Thymus (tissue), 11 donors: ENCODE measurements at regions not wholly inside any gene's neighbourhood (a gene's known extent, or its start where the extent isn't known, plus 50 kb on each side); places are given as distances from the start of the nearest gene placed in this dataset.
"Not testable (repeated sequence)": the region's sequence is repeated elsewhere in the genome, so short reads cannot be mapped to it uniquely, and the experiment has no call there.

Experiments
- DNase-seq, 9 donors: peaks; one replicate each; pipeline ENCODE4 v3.0.0-alpha.2; 2013; ENCODE audit warnings: low spot score in 9 of 9, low read depth in 6 of 9, missing footprints in 1 of 9
- H3K27ac ChIP-seq, 2 donors: one replicate each; pipeline ENCODE4 v1.5.1; 2013; ENCODE audit warnings: control low read depth in 1 of 2, low read depth in 1 of 2, low read length in 1 of 2, mild to moderate bottlenecking in 1 of 2, moderate library complexity in 1 of 2
- H3K27me3 ChIP-seq, 2 donors: one replicate each; pipeline ENCODE4 v1.5.1; 2013; ENCODE audit warnings: low read length in 1 of 2; ENCODE audit not compliant: control insufficient read depth in 2 of 2, insufficient read depth in 1 of 2
- H3K36me3 ChIP-seq, 2 donors: one replicate each; pipeline ENCODE4 v1.5.1; 2013; ENCODE audit warnings: low read length in 1 of 2, mild to moderate bottlenecking in 1 of 2, moderate library complexity in 1 of 2; ENCODE audit not compliant: control insufficient read depth in 2 of 2, insufficient read depth in 2 of 2
- H3K4me1 ChIP-seq, 2 donors: one replicate each; pipeline ENCODE4 v1.5.1; 2013; ENCODE audit warnings: low read length in 2 of 2; ENCODE audit not compliant: control insufficient read depth in 2 of 2, insufficient read depth in 2 of 2
- H3K4me3 ChIP-seq, 2 donors: one replicate each; pipeline ENCODE4 v1.5.1; 2013; ENCODE audit warnings: low read length in 2 of 2, control low read depth in 1 of 2, mild to moderate bottlenecking in 1 of 2
- H3K9me3 ChIP-seq, 2 donors: one replicate each; pipeline ENCODE4 v1.5.1; 2013; ENCODE audit warnings: low read length in 1 of 2, mild to moderate bottlenecking in 1 of 2; ENCODE audit not compliant: control insufficient read depth in 2 of 2, insufficient read depth in 1 of 2
- WGBS: extraction: QIAGEN DNeasy Blood & Tissue Kit; methylation state at CpG from one replicate; pipeline ENCODE4 v1.1.7; 2013; 5-methylcytosine and 5-hydroxymethylcytosine counted together
- donor health status: healthy.

GRCh38 chr20:22060610-22061009 lies 355.1 kb downstream of the PAX1 start:
- no peak overlapping the region for H3K4me3 ChIP-seq
- 81% methylated on average over 2 of the region's 2 CpGs for WGBS
- H3K27ac ChIP-seq, result no peak overlapping the region
- no peaks in the 10 kb centered on the region for H3K27me3 ChIP-seq
- no peaks in the 10 kb centered on the region for H3K4me1 ChIP-seq
- H3K9me3 ChIP-seq, result peaks cover 0 to under 1% of the 10 kb centered on the region in 2 donors
- no peaks in the 10 kb centered on the region for H3K36me3 ChIP-seq
- no peak for DNase-seq

DNA sequence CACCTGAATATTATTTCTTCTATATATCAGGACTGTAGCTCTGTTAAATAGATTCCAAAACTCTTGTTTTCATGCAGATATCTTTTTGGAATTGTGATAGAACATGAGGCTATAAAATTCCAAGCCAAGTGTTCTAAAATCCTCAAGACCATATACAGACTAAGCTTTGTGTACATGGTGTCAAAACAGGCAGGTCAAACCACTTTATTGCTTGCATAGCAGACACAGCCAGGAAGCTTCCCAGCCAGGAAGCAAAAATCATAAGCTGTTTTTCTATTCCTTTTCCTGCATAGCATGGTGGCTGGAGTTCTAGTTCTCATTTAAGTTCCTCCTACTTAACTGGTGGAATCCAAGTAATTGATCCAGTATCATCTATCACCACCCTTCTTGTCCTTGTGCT lies 353.3 kb downstream of the PAX1 start:
- DNase-seq, result no peak
- no peaks in the 10 kb centered on the region for H3K4me1 ChIP-seq
- no peak overlapping the region for H3K27ac ChIP-seq

GRCh38 chr20:22055981-22056380 lies 350.5 kb downstream of the PAX1 start:
- no peaks in the 10 kb centered on the region for H3K36me3 ChIP-seq
- WGBS, result 88% methylated on average over 1 of the region's 1 CpG

More for the DNA sequence above, 353.3 kb downstream of the PAX1 start:
- Histone ChIP-seq H3K4me3 (no peak overlapping the region), H3K9me3 (peaks cover 0 to 1% of the 10 kb centered on the region in 2 donors), H3K27me3 (no peaks in the 10 kb centered on the region), H3K36me3 (no peaks in the 10 kb centered on the region)

GRCh38 chr20:22052025-22052650 lies 346.7 kb downstream of the PAX1 start:
- Histone ChIP-seq H3K4me3 (no peak overlapping the region), H3K4me1 (no peaks in the 10 kb centered on the region), H3K36me3 (no peaks in the 10 kb centered on the region), H3K27ac (no peak overlapping the region), H3K9me3 (peaks cover 0 to 1% of the 10 kb centered on the region in 2 donors), H3K27me3 (no peaks in the 10 kb centered on the region)
- no peak for DNase-seq
- 97% methylated on average over 1 of the region's 1 CpG for WGBS

More at GRCh38 chr20:22055981-22056380, 350.5 kb downstream of the PAX1 start:
- H3K4me3 ChIP-seq, result no peak overlapping the region
- H3K4me1 ChIP-seq, result no peaks in the 10 kb centered on the region
- no peaks in the 10 kb centered on the region for H3K27me3 ChIP-seq
- peaks cover 0 to 1% of the 10 kb centered on the region in 2 donors for H3K9me3 ChIP-seq
- DNase-seq, result no peak
- no peak overlapping the region for H3K27ac ChIP-seq

DNA sequence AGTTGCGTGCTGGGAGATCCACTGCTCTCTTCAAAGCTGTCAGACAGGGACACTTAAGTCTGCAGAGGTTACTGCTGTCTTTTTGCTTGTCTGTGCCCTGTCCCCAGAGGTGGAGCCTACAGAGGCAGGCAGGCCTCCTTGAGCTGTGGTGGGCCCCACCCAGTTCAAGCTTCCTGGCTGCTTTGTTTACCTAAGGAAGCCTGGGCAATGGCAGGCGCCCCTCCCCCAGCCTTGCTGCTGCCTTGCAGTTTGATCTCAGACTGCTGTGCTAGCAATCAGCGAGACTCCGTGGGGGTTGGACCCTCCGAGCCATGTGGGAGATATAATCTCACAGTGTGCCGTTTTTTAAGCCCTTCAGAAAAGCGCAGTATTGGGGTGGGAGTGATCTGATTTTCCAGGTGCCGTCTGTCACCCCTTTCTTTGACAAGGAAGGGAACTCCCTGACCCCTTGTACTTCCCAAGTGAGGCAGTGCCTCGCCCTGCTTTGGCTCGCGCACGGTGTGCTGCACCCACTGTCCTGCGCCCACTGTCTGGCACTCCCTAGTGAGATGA lies 340.6 kb downstream of the PAX1 start:
- not testable (repeated sequence) for H3K4me1 ChIP-seq, H3K9me3 ChIP-seq, H3K27me3 ChIP-seq, H3K4me3 ChIP-seq, H3K27ac ChIP-seq, DNase-seq, H3K36me3 ChIP-seq
- 67% methylated on average over 13 of the region's 13 CpGs for WGBS

DNA sequence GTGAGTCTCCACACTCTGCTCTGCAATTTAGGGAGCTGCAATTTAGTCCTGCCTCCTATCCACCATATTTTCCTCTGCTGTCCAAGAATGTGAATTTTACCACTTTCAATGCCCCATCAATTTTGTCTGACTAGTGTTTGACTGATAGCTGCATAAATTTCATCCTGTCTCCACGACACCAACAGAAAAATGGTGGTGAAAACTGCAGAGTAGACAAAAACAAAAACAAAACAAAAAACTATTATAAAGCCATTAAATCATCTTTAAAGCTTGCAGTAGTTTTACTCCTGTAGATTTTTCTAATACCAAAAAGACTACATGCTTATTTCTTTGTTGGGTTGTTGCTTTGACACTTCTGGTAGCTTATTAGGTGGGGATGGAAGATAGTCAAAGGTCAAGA lies 322.0 kb downstream of the PAX1 start:
- H3K27ac ChIP-seq, result no peak overlapping the region
- no peaks in the 10 kb centered on the region for H3K9me3 ChIP-seq
- no peaks in the 10 kb centered on the region for H3K27me3 ChIP-seq
- H3K36me3 ChIP-seq, result no peaks in the 10 kb centered on the region
- no peaks in the 10 kb centered on the region for H3K4me1 ChIP-seq
- WGBS, result 55% methylated on average over 1 of the region's 1 CpG
- no peak for DNase-seq
- no peak overlapping the region for H3K4me3 ChIP-seq

DNA sequence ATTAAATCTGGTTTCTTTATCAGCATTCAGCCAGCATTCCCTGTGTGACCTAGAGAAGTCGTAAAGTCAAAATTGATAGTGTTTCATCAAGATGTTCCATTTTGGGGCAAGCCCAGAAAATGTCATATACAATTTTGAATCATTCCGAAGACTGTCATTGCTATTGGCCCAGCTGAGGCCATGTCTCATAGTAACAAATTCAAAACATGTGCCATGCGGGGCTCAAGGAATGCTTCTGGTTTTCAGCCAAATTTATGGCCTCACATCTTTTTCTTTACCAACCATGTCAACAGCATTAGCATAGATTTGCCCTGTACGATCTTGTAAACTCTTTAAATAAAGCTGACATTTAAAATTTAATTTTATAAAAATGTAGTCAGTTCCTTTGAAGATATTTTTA lies 314.7 kb downstream of the PAX1 start:
- Histone ChIP-seq H3K27me3 (no peaks in the 10 kb centered on the region), H3K36me3 (no peaks in the 10 kb centered on the region), H3K4me1 (no peaks in the 10 kb centered on the region), H3K27ac (no peak overlapping the region), H3K4me3 (no peak overlapping the region), H3K9me3 (no peaks in the 10 kb centered on the region)
- DNase-seq, result no peak
- WGBS, result 95% methylated on average over 4 of the region's 4 CpGs

DNA sequence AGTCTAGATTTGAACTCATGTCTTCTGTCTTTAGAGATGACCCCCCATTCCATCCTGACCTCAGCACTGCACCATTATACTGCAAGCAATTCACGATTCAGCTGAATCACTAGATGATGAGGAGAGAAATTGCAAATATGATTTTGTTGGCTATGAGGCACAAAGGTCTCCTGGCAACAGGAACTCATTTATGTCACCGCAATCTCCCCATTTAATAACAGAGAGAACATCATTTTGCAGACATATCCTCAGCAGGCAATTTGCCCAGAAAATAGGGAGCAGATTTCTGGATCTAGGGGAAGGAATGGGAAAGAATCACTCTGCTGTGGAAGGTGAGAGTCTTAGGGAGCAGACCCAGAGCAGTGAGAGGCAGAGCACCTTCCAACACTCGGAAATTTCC lies 303.0 kb downstream of the PAX1 start:
- Histone ChIP-seq H3K27ac (no peak overlapping the region), H3K4me3 (no peak overlapping the region), H3K27me3 (no peaks in the 10 kb centered on the region), H3K9me3 (peaks cover 0 to 4% of the 10 kb centered on the region in 2 donors), H3K36me3 (no peaks in the 10 kb centered on the region), H3K4me1 (no peaks in the 10 kb centered on the region)
- DNase-seq, result no peak
- 90% methylated on average over 3 of the region's 3 CpGs for WGBS

DNA sequence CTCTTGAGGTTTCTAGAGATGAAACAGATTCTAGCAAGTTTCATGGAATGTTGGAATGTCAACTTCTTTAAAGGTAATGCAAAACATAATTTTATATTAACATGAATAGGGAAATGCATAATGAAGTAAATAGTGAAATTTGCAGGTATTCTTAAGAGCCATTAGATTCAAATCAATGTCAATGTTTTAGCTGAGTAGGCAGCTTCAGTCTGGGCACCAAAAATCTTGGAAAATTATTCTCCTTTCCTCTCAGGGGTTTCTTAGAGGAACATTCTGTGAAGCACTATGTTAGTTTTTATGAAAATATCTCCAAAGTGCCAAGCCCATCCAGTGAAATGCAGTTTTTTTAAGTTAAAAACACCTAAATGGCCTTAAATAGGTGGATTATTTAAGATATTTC lies 300.8 kb downstream of the PAX1 start:
- no peaks in the 10 kb centered on the region for H3K4me1 ChIP-seq
- H3K36me3 ChIP-seq, result no peaks in the 10 kb centered on the region
- no peaks in the 10 kb centered on the region for H3K27me3 ChIP-seq
- H3K4me3 ChIP-seq, result no peak overlapping the region
- peaks cover 0 to 4% of the 10 kb centered on the region in 2 donors for H3K9me3 ChIP-seq
- H3K27ac ChIP-seq, result no peak overlapping the region
- no peak for DNase-seq
